HAP-1 (cell line): ENCODE measurements at regions not wholly inside any gene's neighbourhood (a gene's known extent, or its start where the extent isn't known, plus 50 kb on each side); places are given as distances from the start of the nearest gene placed in this dataset.

Source experiments
- DNase-seq, 2 experiments: peaks; one replicate each; pipeline ENCODE4 v3.0.0-alpha.2; 2016 to 2020; ENCODE audit warnings: low spot score in 2 of 2
- H3K27me3 ChIP-seq: fragments of 250-450 bp; sonication (Bioruptor Pico); 2 replicates; pipeline ENCODE4 v1.5.1; 2020; ENCODE audit warnings: low read depth, mild to moderate bottlenecking, moderate library complexity
- H3K36me3 ChIP-seq: fragments of 250-450 bp; sonication (Bioruptor Pico); replicated peaks from 2 replicates; pipeline ENCODE4 v1.5.1; 2020; ENCODE audit warnings: mild to moderate bottlenecking
- H3K4me1 ChIP-seq: fragments of 250-450 bp; sonication (Bioruptor Pico); 2 replicates; pipeline ENCODE4 v1.5.1; 2020; ENCODE audit warnings: mild to moderate bottlenecking
- H3K4me3 ChIP-seq: fragments of 250-450 bp; sonication (Bioruptor Pico); 2 replicates; pipeline ENCODE4 v1.5.1; 2020; ENCODE audit warnings: mild to moderate bottlenecking, moderate library complexity
- H3K9me3 ChIP-seq: fragments of 250-450 bp; sonication (Bioruptor Pico); 2 replicates; pipeline ENCODE4 v1.5.1; 2020; ENCODE audit warnings: mild to moderate bottlenecking, moderate library complexity
- in situ Hi-C: fragments of 300-500 bp; cut with MboI; formaldehyde crosslinking; loops from 3 replicates; pipeline ENCODE4 v1.14.3; 2020; ENCODE audit warnings: low sequenced_read_pairs, inconsistent platforms, mixed read lengths

DNA sequence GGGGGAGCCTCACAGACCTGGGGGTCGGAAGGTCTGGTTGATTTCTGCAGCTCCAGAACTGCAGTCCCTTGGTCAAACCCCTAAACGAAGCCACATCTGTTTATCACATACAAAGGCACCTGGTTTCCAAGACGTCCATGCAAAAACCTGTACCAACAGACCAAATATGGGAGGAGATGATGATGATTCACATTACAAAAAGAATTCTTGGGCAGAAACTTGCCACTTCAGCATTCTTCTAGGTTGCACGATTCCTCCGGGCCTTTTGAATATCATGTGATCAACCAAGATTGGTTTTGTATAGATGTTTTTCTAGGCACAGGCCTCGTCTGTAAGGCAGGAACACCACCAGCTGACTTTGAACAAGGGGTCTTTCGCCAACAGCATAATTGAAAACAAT lies 466.3 kb downstream of the SOX9 start:
- Histone ChIP-seq H3K4me3 (no peak overlapping the region), H3K36me3 (no peaks in the 10 kb centered on the region), H3K4me1 (no peaks in the 10 kb centered on the region), H3K27me3 (peaks cover 14% of the 10 kb centered on the region), H3K9me3 (no peaks in the 10 kb centered on the region)
- no peak for DNase-seq
- in situ Hi-C loops = no loop called here

DNA sequence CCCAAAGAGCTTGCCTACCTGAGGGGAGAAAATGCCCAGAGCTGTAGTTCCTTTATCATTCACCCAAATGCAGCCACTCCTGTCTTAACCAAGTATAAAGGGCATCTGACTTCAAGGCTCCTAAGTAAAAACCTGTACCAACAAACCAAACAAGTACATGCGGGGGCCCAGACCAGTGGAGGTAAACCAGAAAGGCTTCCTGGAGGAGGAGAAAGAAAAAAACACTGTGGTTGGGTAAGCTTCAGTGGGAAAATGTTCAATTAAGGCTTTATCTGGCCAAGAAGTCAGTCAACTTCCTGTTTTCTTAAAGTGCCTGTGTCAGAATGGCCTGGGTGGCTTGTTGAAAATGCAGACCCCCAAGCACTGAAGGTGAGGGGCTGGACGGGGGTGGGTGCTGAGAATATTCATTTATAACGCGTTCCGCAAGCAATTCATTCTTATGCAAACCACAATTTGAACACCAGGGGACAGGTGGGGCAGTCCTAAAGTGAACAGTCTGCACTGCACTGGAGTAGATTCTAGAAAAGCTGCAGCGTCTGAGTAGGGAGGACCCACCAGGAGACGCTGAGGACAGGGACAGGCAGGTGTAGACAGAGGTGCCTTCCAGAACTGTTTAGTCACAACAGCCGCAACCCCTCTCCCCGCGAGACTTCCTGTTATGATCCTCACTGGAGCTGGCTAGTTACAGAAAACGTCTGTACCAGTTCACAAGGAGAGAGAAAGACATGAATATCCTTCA lies 467.1 kb downstream of the SOX9 start:
- Histone ChIP-seq H3K4me1 (no peaks in the 10 kb centered on the region), H3K36me3 (no peaks in the 10 kb centered on the region), H3K4me3 (no peak overlapping the region), H3K9me3 (no peaks in the 10 kb centered on the region), H3K27me3 (peaks cover 16% of the 10 kb centered on the region)
- DNase-seq = no peak
- in situ Hi-C loops = no loop called here

DNA sequence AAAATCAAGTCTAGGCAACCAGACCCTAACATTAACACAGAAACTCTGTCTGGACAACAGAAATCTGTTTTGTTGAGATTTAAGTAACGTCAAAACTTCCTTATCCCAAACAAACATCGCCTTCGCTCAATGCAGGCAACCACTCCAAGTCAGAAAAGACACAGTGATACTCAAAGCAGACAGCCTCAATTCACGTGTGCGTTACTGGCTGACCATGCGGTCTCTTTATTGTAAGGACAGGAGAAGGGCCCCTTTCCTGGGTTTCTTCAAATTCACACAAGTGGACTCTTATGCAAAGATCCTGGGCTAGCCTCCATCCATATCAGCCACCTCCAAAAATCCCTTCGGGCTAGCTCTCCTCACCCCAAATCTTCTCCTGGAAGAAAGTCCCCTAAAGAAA lies 467.7 kb downstream of the SOX9 start:
- DNase-seq = no peak
- Histone ChIP-seq H3K27me3 (peaks cover 16% of the 10 kb centered on the region), H3K4me3 (no peak overlapping the region), H3K4me1 (no peaks in the 10 kb centered on the region), H3K9me3 (no peaks in the 10 kb centered on the region), H3K36me3 (no peaks in the 10 kb centered on the region)
- in situ Hi-C loops = no loop called here

DNA sequence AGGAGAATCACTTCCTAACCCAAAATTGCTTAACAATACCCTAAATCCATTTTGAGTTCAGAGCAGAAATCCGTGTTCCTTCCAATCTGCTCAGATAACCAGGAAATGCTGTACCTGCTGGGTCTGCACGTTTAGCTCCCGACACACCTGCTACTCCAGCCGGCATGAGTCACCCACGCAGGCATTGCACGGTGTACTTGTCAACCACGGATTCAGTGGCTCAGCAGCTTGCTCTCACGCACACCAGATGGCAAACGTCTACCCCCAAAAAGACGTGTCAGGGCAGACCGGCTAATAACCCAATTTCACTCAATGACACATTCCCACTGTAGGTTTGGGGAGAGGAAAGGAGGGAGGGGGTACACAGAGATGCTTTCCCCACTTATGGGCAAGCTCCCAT lies 468.1 kb downstream of the SOX9 start:
- DNase-seq = no peak
- Histone ChIP-seq H3K4me3 (no peak overlapping the region), H3K9me3 (no peaks in the 10 kb centered on the region), H3K4me1 (no peaks in the 10 kb centered on the region), H3K27me3 (peaks cover 16% of the 10 kb centered on the region), H3K36me3 (no peaks in the 10 kb centered on the region)
- in situ Hi-C loops = no loop called here

DNA sequence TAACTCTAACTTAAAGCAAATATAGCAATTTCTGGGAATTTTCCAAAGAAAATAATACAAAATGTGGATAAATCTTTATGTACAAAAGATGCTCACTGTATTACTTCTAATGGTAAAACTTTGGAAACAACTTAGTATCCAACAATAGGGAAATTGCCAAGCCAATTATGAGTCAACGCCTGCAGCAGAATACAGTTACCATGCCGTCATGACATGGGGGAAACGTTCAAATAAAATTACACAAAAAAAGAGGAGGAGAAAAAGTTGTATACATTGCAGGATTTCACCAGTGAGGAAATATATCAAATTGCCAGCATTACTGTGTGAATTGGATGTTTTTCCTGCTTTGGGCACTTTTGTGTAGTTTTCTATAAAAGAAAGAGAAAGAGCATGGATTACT lies 469.6 kb downstream of the SOX9 start:
- H3K36me3 ChIP-seq = no peaks in the 10 kb centered on the region
- no peak overlapping the region for H3K4me3 ChIP-seq
- no peaks in the 10 kb centered on the region for H3K9me3 ChIP-seq
- no peaks in the 10 kb centered on the region for H3K4me1 ChIP-seq
- in situ Hi-C loops = no loop called here
- no peak for DNase-seq
- H3K27me3 ChIP-seq = peaks cover 16% of the 10 kb centered on the region

DNA sequence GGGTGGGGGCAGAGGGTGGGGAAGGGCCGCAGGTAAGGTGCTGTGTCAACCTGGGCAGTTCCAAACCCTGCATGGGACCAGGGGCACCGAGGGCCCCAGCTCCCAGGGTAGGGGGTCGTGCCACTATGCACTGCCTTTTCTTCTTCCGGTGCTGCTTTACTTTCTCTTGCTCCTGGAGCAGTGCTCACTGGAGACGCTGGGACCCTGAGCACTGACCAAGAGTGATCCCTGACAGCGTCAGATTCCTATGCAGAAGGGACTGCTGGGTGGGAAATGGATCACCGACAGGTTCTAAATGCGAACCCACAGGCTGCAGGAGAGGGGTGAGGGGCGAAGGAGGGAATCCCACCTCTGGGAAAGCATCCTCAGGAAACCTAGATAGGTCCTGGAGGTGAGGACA lies 470.1 kb downstream of the SOX9 start:
- Histone ChIP-seq H3K27me3 (peaks cover 16% of the 10 kb centered on the region), H3K9me3 (no peaks in the 10 kb centered on the region), H3K36me3 (no peaks in the 10 kb centered on the region), H3K4me3 (no peak overlapping the region), H3K4me1 (no peaks in the 10 kb centered on the region)
- in situ Hi-C loops = no loop called here
- no peak for DNase-seq

DNA sequence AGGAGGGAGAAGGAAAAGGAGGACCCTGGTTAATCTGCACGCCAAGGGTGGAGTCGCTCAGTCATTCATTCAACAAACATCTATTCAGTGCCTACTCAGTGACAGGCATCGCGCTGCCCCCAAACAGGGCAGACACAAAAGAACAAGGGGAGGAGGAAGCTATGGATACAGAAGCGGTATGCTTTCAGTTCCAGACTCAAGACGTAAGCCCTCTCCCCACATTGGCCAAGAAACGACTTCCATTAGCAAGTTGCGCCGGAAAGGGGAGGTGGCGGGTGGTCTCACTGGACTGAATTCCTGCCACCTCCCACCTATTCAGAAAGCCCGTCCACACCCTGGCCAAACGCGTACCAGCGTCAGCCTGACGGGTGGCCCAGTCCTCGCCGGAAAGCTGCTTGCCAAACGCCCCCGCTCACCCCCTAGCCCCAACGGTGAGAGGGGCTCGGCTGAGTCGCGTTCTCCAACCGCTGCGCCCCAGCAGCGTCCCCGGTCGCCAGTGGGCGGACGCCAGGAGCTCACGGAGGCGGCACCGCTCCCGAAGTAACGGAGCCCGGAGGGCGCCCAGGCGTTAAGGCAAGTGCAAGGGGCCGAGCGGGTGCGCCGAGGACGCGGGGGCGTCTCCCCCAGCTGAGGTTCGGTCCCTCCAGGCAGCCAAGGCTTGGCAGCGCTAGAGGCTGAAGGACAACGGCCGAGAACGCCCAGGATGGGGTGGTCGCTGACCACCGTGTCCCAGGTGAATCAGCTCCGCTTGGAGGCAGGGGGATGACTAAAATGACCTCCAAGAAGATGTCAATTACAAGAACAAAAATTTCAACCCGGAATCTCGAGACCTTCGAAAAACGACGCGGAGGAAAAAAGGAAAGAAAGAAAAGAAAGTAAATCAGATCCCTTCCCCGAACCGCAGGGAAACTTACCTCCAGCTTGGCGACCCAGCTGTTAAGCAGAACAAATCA lies 470.7 kb downstream of the SOX9 start:
- Histone ChIP-seq H3K36me3 (no peaks in the 10 kb centered on the region), H3K9me3 (no peaks in the 10 kb centered on the region), H3K4me3 (peak overlapping the region; percentile 34), H3K4me1 (no peaks in the 10 kb centered on the region), H3K27me3 (peaks cover 16% of the 10 kb centered on the region)
- in situ Hi-C loops = no loop called here
- DNase-seq = no peak

DNA sequence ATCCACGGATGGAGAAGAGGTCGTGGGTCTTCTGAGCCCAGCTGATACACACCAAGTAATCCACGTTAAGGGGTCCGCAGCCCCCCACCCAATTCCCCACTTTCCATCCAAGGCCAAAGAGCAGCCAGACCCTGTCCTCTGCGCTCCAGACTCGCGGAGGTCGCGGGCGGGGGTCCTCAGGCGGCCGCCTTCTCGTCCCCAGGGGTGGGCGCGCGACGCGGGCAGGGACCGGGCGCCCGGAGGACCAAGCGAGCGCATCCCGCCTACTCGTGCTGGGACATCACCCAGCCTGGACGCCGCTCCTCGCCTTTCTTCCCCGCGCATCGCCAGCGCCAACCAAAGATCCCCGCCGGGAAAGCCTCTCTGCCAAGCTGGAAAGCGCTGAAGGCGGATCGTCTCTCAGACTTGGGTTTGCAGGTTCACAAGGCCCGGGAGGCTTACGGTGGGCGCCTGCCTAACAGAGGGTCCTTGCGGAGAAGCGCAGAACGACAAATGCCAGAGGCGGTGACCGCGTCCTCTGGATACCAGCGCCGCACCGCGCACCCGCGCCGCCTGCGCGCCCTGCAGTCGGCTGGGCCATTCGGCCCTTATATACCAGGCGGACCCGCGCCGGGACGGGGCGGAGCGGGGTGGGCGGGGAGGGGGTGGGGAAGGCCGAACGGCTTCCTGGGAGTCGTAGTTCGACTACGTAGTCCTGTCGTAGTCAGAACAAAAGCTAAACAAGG lies 471.6 kb downstream of the SOX9 start:
- peak overlapping the region; percentile 34 for H3K4me3 ChIP-seq
- no peaks in the 10 kb centered on the region for H3K36me3 ChIP-seq
- no peaks in the 10 kb centered on the region for H3K4me1 ChIP-seq
- DNase-seq = peak; percentile 51 to 73
- H3K9me3 ChIP-seq = no peaks in the 10 kb centered on the region
- in situ Hi-C loops = no loop called here
- H3K27me3 ChIP-seq = peaks cover 16% of the 10 kb centered on the region

DNA sequence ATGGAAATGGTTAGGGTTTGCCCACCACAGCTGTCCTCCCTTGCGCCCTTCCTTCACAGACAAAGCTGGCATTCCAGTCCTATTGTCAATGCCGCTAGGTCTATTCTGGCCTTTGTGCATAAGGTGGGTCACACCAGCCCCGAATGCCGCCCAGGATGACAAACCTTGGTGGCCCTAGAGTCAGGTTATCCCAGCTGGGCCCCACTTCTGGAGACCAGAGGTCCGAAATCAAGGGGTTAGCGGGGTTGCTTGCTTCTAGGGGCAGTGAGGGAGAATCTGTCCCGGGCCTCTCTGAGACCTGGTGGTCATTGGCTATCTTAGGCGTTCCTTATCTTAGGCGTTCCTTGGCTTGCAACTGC lies 472.1 kb downstream of the SOX9 start:
- DNase-seq = no peak
- peaks cover 16% of the 10 kb centered on the region for H3K27me3 ChIP-seq
- H3K36me3 ChIP-seq = no peaks in the 10 kb centered on the region
- no peaks in the 10 kb centered on the region for H3K9me3 ChIP-seq
- H3K4me1 ChIP-seq = no peaks in the 10 kb centered on the region
- in situ Hi-C loops = no loop called here
- no peak overlapping the region for H3K4me3 ChIP-seq

DNA sequence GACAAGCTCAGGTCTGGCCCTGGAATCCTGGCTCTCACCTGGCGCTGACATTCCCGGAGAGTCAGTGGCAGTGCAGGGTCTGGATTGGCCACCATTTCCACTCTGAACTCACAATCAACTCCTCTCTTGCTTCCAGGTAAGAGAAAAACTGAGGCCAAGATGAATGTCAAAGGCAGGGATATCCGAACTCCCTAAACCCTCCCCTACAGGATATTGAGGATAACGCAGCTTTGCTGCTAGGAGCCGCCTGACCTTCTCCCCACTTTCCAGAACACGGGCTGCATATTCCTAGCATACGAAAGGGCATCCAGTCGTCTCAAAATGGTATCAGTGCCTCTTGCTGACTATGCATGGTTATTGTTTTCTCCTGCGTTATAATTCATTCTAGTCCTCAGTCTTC lies 473.4 kb downstream of the SOX9 start:
- no peaks in the 10 kb centered on the region for H3K9me3 ChIP-seq
- in situ Hi-C loops = no loop called here
- H3K36me3 ChIP-seq = no peaks in the 10 kb centered on the region
- peaks cover 16% of the 10 kb centered on the region for H3K27me3 ChIP-seq
- no peaks in the 10 kb centered on the region for H3K4me1 ChIP-seq
- no peak overlapping the region for H3K4me3 ChIP-seq
- no peak for DNase-seq
